Renal cortex interstitium (tissue), 11 donors: ENCODE measurements at regions not wholly inside any gene's neighbourhood (a gene's known extent, or its start where the extent isn't known, plus 50 kb on each side); places are given as distances from the start of the nearest gene placed in this dataset.

ENCODE experiments used
- DNase-seq, 11 donors: peaks; one replicate each; pipeline ENCODE4 v3.0.0-alpha.2; 2013; ENCODE audit warnings: low read depth in 9 of 11, low spot score in 4 of 11; ENCODE audit errors: extremely low read depth in 1 of 11

GRCh38 chr17:72425133-72425793, 304.4 kb downstream of the SOX9 start:
- no peak for DNase-seq

GRCh38 chr17:72425794-72426168, 305.0 kb downstream of the SOX9 start:
- no peak for DNase-seq

GRCh38 chr17:72426321-72426720, 305.5 kb downstream of the SOX9 start:
- no peak for DNase-seq

- no peak for DNase-seq
These were observed 306.3 kb downstream of the SOX9 start for GRCh38 chr17:72426948-72427760.

GRCh38 chr17:72427761-72428109, 306.9 kb downstream of the SOX9 start:
- DNase-seq: no peak

- no peak for DNase-seq
These were observed 308.3 kb downstream of the SOX9 start for GRCh38 chr17:72429066-72429638.

- no peak for DNase-seq
These were observed 310.0 kb downstream of the SOX9 start for GRCh38 chr17:72430611-72431432.

GRCh38 chr17:72432143-72432621, 311.4 kb downstream of the SOX9 start:
- no peak for DNase-seq

GRCh38 chr17:72432881-72433280, 312.1 kb downstream of the SOX9 start:
- no peak for DNase-seq

- no peak for DNase-seq
These were observed 313.0 kb downstream of the SOX9 start for GRCh38 chr17:72433797-72434196.

- DNase-seq: no peak
These were observed 313.8 kb downstream of the SOX9 start for GRCh38 chr17:72434581-72434980.

GRCh38 chr17:72434991-72435618, 314.3 kb downstream of the SOX9 start:
- no peak for DNase-seq

- DNase-seq: no peak
These were observed 318.0 kb downstream of the SOX9 start for GRCh38 chr17:72438783-72439182.

GRCh38 chr17:72439893-72440502, 319.2 kb downstream of the SOX9 start:
- no peak for DNase-seq

- DNase-seq: no peak
These were observed 320.1 kb downstream of the SOX9 start for GRCh38 chr17:72440961-72441360.

- no peak for DNase-seq
These were observed 321.1 kb downstream of the SOX9 start for GRCh38 chr17:72441909-72442308.

- DNase-seq: no peak
These were observed 323.8 kb downstream of the SOX9 start for GRCh38 chr17:72444517-72445054.
